ENCODE measurements at regions not wholly inside any gene's neighbourhood (a gene's known extent, or its start where the extent isn't known, plus 50 kb on each side); places are given as distances from the start of the nearest gene placed in this dataset.

DNA sequence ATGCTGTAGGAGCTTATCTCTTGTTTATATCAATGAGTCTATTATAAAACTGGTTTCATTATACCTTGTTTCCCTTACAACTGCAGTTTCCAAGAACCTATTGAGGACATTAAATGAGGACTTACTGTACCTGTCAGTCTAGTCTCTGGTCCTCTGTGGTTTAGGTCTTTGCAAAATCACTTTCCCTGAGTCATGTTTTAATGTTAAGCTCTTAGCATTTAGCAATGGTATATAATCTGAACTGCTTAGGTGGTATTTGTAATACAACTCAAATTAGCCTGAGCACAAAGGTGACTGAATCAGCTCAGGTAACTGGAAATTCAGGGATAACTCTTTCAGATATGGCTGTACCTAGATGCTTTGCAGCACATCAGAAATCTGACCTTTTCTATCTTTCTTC, 418.3 kb upstream of the SPRED2 start:
- TF ChIP-seq, protein P1, sequence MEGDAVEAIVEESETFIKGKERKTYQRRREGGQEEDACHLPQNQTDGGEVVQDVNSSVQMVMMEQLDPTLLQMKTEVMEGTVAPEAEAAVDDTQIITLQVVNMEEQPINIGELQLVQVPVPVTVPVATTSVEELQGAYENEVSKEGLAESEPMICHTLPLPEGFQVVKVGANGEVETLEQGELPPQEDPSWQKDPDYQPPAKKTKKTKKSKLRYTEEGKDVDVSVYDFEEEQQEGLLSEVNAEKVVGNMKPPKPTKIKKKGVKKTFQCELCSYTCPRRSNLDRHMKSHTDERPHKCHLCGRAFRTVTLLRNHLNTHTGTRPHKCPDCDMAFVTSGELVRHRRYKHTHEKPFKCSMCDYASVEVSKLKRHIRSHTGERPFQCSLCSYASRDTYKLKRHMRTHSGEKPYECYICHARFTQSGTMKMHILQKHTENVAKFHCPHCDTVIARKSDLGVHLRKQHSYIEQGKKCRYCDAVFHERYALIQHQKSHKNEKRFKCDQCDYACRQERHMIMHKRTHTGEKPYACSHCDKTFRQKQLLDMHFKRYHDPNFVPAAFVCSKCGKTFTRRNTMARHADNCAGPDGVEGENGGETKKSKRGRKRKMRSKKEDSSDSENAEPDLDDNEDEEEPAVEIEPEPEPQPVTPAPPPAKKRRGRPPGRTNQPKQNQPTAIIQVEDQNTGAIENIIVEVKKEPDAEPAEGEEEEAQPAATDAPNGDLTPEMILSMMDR (IDR thresholded peaks at IDR 0.05 in 4 of 5, conservative IDR thresholded peaks at IDR 0.05 in 1 of 5) = no peak
- TF ChIP-seq POLR2A (IDR thresholded peaks at IDR 0.05) = no peak
